HG02588 (cell line): ENCODE measurements at regions not wholly inside any gene's neighbourhood (a gene's known extent, or its start where the extent isn't known, plus 50 kb on each side); places are given as distances from the start of the nearest gene placed in this dataset.

Experiments
- ATAC-seq: cut with Tn5 transposase; IDR thresholded peaks from one replicate; pipeline ENCODE4 v1.9.1; 2021; ENCODE audit warnings: mild to moderate bottlenecking, moderate library complexity; ENCODE audit not compliant: unreplicated experiment

DNA sequence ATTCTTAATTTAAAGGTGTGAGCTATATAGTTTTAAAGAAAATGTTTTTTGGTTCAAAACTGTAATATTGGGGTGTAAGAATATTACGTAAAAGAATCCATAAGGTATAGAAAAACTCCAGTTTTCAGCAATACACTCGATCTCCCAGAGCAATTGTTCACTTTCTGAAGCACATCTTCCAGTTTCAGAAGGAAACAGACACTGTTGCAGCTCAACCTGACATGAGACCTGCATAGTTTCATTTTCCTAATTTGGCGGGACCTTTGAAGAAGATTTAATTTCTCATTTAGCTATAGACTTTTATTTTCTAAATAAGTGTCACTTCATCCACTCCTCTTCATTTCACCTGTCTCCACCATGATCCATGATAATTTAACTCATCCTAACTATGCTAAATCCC lies 281.5 kb downstream of the HTR1B start:
- ATAC-seq: no peak

DNA sequence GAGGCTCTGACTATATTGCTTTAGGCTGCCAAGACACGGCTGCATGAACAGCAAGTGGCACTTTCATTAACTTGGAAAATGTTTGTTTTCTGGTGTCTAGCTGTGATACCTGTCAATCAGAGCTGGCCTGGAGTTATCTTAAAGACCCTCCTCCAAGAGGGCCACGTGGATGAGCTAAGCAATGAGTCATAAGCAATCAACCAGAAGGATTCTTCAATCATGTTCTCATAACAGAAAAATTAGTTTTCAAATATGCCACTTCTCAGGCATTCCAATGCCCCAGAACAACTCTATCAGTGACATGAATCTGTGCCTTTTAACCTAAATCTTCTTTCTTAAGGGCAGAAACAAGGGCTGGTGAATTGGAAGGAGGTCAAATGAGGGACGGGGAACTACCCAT lies 283.0 kb downstream of the HTR1B start:
- ATAC-seq: no peak

DNA sequence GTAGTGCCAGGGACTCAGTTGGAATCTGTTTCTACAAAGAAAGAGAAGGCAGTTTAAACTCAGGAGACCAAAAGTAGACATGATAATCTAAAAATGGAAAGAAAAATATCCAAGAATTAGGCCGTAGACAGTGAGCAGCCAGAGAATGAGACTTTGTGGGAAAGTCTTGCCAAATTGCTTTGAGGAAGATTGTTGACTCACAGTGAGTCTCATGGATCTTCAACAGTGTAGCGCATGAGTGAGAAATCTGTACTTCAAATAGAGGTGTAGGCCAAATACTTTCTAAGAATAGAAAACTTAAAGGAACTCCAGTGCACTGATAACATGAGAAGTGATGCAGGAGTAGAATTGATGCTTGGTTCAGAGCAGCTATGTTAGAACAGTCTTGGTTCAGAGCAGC lies 284.5 kb downstream of the HTR1B start:
- ATAC-seq: no peak

DNA sequence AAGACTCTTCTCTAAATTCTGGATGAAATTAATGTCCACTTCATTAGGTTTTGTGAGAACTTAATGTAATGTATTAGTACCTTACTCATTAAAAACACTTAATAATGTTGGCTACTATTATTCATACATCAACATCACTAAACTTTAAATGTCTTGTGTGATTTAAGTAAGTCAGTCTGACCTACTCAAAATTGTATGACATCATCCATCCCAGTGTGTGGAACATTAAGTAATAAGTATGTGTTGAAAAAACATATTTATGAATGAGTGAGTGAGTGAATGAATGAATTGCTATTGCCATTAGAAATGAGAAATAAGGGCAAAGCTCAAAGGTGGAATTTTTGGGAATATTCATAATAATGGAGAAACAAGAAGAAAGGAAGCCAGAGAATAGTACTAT lies 285.8 kb downstream of the HTR1B start:
- no peak for ATAC-seq

DNA sequence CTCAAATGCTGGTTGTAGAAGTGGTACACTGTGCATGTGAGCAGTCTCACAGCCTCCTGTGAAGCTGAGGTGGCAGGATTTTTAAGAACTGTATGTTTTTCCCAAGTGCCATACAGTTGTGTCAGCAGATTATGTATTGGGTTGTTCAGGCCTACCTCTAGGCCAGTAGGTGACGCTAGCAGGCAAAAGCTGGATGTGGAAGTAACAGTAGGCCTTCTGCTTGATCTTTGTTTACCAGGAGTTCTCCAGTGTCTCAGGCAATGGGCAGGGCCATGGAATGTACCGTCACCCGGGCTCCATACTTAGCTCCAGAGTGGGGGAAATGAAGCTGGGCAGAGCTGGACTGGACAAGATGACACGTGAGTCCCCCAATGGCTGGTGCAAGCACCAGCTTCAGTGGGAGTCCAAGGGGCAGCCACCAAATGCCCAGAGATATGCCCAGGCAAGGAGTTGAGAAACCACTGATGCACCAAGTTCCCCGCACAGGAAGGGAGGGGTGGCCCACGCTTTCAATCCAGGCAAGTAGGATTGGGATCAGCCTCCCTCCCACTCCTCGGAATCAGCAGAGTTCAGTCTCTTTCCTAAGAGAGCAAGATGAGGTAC lies 289.7 kb downstream of the HTR1B start:
- ATAC-seq: no peak

DNA sequence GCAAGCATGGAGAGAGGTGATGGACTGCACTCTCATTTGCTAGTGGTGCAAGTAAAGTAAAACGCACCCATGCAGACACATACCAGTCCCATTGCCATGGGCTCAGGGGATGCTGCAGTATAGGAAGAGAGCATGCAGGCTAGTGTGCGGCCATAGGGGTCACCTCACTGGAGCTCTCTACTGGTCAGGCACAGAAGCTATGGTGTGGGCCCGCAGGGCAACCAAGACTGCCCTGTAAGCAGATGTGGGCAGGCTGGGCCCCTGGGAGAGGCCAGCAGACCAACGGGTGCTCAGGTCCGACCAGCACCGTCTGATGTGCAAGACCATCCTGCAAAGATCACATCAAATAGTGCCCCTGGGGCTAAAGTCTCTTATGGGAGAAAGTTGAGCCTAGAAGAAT lies 290.7 kb downstream of the HTR1B start:
- no peak for ATAC-seq

DNA sequence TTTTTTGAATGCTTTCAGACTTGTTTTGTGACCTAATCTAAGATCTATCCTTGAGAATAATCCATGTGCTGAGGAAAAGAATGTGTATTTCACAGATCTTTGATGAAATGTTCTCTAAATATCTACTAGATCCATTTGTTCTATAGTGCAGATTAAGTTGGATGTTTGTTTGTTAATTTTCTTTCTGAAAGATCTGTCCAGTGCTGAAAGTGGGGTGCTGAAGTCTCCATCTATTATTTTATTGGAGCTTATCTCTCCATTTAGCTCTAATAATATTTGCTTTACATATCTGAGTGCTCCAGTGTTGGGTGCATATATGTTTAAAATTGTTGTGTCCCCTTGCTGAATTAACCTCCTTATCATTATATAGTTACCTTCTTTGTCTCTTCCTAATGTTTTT lies 303.6 kb downstream of the HTR1B start:
- no peak for ATAC-seq

DNA sequence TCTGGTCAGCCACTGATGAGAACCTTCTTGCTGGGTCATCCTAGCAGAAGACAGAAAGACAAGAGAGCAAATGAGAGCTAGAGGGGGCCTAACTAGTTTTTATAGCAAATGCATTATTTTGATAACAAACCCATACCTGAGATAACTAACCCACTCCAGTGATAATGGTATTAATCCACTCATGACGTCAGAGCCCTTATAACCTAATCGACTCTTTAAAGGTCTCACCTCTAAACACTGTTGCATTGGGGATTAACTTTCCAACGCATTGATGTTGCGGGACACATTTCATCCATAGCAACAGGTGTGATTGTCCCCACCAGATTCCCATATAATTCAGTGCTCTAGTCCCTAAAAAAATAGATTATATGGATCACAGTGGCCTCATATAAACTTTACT lies 312.1 kb downstream of the HTR1B start:
- no peak for ATAC-seq

DNA sequence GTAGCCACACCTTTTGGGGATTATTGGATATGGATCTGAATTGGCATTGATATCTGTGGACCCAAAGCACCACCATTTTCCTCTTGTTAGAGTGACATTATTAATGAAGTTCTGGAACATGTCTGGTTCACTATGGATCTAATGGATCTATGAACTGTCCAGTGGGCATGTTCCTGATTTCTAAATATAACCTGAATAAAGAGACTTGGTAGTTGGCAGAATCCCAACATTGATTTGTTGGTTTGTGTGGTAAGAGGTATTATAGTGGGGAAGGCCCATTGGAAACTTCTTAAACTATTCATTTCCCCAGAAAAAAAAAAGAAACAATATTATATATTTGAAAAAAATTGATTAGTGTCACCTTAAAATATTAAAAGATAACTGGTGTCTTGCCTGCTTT lies 312.6 kb downstream of the HTR1B start:
- no peak for ATAC-seq

DNA sequence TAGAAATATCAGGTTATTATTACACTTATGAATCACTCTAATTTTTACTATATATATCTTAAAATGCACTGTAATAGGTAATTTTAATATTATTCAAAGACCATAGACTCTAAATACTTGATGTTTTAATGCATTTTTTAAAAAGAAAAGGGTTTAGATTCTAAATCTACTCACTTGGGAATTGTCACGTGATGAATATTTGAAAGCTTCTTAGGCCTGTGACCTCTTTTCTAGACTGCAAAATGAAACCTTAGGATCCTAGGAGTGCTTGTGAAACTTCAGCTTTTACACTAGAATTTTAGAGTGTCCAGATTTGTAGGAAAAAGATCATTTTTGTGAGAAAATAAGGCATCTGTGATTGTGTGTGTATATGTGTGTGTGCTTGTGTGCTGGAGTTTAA lies 318.0 kb downstream of the HTR1B start:
- no peak for ATAC-seq

DNA sequence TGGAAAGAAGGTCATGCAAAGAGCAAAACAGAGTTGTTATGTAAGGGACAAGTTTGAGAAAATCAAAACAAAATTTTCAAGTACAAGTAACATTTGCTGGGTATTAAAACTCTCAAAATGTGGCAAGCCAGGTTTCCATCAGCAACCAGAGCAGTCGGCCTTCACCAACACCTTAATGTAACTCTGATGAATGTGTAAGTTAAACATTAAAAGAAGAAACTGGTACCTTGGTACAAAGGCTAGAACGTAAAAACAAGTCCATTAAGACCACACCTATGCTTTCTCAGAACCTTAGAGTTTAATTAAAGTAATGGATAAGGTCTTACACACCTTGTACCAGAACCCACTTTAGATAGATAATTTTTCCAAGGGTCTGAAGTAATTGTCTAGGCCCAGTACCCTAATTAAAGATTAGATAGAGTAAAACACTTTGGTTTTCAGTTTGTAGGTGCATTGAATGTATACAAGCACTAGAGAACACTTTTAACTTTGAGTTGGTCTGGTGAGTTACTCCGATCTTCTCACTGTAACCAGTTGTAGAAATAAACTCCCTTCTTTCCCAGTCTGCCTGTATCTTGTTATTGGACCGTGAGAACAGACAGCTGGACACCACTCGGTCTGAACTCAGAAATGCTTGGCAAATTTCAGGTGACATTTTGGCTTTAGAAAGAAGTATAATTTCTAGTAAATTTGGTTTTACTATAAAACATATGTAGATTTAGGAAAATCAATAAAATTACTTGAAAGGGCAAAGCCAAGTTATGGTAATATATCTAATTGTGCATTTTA lies 319.4 kb downstream of the HTR1B start:
- ATAC-seq: no peak

DNA sequence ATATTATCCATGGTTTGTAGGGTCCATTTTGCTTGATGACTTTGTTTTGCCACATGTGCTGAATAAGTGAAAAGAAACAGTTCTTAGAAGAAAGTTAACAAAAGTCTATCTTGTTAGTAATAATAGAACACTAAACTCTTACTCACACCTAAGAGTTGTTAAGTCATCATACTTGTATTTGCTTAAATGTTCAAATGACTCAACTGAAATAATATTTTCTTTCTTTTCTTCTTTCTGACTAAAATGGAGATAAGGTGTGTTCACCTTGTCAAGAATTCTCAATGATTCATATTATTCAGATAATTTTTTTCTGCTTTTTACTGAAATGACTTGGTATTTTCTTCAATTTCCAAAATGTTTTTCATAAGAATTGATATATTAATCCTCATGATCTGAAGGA lies 327.2 kb downstream of the HTR1B start:
- no peak for ATAC-seq

DNA sequence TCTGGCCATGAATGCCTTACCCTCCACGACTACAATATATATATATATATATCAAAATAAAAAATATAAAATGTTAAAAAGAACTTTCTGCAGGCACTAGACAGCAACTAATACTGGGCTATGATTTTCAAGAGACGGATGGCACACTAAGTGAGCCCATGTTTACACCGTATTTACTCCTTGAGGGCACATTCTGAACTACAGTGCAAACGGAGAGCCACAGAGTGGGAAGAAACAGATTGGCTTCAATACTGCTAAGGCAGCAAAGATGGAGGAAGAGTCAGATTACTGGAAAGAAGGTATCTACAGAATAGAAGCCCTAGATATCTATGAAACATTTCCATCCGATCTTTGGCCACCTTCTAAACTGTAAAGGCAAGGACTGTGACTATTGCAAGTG lies 330.3 kb downstream of the HTR1B start:
- no peak for ATAC-seq

DNA sequence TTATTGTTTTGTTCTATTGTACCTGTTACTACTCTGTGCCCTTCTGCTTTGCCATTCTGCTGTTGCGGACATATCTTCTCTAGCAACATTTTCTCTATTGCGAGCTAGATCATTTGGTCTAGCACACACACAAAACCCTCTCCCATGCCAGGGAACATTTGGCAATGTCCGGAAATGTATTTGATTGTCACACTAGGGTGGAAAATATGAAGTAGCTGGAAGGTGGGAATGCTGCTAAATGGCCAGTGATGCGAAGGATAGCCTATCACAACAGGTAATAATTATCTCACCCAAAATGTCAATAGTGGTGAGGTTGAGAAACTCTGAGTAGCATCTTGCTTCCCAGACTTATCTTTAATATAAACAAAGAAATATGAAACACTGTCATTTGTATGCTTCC lies 331.9 kb downstream of the HTR1B start:
- ATAC-seq: no peak

DNA sequence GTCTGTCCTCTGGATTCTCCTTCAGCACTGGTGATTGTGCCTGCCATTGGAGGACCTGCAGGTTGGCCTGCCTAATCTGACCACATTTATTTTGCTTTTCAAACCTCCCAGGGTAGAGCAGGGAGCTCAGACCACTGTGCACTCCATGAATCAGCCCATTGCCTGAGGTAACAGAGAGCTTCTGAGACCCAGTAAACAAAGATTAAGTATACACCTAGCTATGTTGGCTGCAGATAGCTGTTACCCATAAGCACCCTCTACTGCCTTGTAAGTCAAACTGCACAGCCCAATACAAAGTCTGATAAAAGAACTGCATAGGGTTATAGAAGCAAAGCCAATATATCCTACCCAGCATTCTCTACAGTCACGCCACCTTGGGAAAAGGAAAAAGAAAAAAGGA lies 338.7 kb downstream of the HTR1B start:
- no peak for ATAC-seq

DNA sequence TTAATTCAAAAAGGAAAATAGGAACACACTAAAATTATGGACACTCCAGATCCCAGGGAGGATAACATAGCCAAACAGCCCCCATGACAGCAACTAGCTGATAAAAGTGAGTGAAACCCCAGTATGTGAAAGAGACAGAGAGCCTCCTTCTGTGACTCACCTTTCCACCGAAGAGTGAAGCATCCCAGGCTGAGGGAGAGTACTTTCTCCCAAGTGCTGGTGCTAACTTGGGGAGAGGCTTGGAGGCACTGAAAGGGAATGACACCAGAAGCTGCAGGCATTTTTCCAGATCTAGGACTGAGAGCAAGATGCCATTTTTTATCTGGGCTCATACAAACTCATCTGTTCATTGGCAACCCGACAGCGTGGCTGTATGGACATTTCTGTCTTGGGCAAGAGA lies 339.8 kb downstream of the HTR1B start:
- no peak for ATAC-seq

DNA sequence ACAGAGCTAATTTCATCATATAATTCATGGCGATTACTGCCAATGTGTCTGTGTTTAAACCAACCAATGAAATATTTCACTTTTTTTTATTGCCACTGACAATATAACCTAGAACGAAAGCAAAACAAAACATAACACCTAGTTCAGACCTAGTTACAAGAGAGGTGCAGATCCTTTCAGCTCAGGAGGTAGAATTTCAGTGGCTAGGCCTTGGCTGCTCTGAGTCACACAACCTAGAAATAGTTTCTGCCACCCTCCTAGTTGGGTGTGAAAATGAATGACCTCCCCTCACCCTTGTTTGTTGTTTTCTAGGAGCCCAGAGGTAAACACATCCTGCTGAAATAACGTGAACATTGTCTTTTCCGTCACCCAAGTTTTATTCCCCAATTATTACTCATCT lies 356.3 kb downstream of the HTR1B start:
- no peak for ATAC-seq

DNA sequence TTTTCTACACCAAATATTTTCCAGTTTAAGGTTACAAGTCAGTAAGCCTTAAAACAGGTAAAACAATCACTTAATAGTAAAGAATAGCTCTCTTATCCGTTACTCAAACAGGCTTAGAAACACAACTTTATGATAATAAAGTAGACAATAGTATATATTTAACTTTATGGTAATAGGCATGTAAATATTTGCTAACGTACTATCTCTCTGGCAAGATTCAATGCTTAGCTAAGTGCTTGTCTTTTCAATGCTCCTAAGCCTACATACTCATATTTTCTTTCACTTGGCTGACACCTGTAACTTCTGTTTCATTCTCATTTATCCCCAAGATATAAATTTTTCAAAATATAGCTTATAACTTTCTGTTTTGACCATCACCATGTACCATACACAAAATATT lies 358.2 kb downstream of the HTR1B start:
- ATAC-seq: no peak

DNA sequence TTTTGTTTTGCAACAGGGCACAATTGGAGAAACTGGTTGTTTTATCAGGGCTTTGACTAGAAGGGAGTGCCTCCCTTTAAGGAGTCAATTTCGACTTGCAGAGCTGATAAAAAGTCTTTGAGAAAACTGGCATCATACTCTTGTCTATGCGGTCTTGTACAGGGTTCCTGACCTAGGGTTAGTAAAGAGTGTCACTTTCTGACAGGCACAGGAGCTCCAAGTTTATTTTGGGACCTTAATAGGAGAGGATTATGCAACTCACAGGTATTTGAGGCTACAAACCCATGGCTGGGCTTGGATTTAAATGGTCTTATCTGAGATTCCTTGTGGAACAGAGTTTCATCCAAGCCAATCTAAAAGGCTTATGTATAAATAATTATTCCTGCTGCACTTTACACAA lies 365.4 kb downstream of the HTR1B start:
- no peak for ATAC-seq

DNA sequence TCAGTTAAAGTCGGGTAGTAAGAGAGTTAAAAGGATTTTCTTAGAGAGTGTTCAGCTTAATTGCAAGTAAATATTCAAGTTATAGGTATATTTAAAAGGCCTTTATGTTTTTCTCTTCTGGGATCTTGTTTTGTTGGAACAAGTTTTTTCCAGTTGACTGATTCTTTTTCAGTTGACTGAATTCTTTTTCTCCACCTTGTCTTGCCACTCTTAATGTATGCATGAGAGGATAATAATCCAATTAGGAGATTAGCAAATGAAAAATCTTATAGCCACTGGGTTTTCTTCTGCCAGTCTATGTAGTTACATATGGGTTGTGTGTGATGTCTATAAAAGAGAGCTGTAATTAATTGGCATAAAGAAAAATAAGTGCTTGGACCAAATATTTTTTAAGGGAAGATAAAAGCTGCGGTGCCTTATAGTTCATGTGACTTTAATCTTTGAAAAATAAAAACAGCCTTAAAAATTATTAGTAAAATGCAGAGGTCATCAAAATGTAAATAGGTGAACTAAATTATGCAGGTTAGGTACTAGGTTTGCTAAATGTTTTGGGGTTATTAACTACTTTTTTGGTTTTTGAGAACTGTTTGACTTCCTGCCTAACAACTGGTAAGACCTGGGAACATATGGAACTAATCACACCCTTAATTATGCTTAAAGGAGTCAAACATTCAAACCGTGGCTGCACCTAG lies 367.2 kb downstream of the HTR1B start:
- no peak for ATAC-seq

DNA sequence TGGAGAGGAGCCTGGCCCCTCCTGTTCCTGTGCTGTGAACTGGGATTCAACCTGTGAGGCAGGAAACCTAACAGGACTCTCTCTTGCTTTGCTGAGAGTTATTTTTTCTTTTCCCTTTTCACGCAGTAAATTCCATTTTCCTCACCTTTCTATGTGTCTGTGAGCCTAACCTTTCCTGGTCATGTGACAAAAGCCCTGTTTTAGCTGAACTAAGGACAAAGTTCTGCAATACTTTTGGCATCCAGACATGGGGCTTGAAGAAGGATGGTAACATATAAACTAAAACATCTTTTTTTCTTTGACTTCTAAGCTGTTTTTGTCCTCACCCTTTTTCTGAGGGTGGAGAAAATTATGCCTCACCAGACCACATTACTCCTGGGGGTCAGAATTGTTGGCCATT lies 368.5 kb downstream of the HTR1B start:
- no peak for ATAC-seq

DNA sequence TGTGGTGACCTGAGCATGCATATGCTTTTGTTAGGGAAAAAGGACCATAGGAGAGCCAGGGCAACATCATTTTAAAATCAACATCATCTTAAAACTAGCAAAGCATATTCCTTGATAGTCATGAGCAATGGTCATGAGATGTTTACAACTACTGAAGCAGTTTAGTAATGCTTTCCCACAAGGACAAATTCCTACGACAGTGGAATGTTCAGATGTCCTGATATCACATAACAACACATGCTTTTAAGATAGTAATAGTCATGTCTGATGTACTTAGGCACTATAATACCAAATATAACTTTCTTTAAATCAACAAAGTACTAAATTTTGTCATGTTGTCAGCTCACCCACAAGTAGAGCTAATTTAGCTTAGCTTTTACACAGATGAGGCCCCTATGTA lies 370.3 kb downstream of the HTR1B start:
- no peak for ATAC-seq
